HG03565 (cell line): ENCODE measurements at regions not wholly inside any gene's neighbourhood (a gene's known extent, or its start where the extent isn't known, plus 50 kb on each side); places are given as distances from the start of the nearest gene placed in this dataset.
A peak's percentile ranks its signal among the peaks of the same experiment; 100 is the strongest.
"Not testable (repeated sequence)": the region's sequence is repeated elsewhere in the genome, so short reads cannot be mapped to it uniquely, and the experiment has no call there.

Source experiments
- ATAC-seq: cut with Tn5 transposase; IDR thresholded peaks from one replicate; pipeline ENCODE4 v1.9.1; 2021; ENCODE audit warnings: mild to moderate bottlenecking, moderate library complexity; ENCODE audit not compliant: unreplicated experiment

DNA sequence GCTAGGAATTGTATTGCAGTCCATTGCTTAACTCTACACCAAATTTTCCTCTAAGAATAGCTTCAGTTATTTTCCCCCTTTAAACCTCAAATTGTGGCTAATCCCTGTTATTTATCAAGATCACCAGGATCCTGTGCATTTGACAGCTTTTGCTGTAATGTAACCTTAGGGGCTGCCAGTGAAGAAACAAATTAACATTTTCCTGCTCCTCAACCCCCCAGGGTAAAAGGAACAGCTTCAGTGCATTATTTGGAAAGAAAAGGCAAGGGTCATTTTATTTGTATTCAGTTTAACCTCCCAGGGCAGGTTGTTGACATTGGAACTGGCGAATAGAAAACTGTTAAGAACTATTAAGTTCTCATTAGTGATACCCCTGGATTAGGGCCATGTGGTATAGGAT lies 57.0 kb downstream of the PCDH20 start:
- no peak for ATAC-seq

DNA sequence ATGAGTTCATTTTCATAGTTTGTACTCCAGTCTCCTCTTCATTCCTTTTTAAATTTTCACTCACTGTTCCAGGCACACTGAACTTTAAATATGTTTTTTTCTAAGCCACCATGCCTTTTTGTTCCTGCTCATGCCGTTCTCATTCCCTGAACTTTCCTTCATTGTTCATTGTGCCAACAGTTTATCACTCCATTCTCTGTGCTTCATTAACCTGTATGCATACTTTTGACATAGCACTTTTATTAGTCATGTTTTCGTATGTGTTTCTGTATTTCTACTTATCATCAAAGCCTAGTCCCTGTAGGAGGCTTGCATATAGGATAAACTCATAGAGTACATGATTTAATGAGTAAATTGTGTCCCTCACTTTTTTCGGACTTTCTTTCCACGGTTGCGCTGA lies 65.3 kb downstream of the PCDH20 start:
- no peak for ATAC-seq

DNA sequence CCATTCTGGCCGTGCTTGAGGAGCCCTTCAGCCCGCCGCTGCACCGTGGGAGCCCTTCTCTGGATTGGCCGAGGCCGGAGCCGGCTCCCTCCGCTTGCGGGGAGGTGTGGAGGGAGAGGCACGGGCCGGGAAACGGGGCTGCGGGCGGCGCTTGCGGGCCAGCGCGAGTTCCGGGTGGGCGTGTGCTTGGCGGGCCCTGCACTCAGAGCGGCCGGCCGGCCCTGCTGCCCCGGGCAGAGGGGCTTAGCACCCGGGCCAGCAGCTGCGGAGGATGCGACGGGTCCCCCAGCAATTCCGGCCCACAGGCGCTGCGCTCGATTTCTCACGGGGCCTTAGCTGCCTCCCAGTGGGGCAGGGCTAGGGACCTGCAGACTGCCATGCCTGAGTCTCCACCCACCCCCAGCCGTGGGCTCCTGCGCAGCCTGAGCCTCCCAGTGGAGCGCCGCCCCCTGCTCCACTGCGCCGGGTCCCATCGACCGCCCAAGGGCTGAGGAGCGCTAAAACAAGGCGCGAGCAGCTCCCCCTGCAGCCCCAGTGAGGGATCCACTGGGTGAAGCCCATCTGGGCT lies 76.5 kb downstream of the PCDH20 start:
- ATAC-seq = no peak

DNA sequence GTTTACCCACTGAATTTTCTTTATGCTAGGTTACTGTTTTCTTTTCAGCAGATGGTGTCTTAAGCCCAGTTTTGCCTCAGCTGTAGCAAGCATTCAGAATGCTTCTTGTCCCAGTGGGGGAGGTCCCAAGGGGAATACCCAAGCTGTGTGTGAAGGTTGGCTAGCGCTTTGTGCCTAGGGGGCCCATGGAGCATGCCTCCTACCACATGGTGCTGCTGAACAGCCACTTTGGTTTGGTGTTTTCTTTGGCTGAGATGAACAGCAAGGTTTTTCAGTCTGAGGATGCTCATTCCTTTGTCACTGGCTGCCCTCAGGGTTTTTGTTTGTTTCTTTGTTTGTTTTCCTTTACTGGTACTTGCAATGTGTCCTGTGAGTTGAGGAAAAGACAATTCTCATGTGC lies 99.0 kb downstream of the PCDH20 start:
- ATAC-seq = no peak

DNA sequence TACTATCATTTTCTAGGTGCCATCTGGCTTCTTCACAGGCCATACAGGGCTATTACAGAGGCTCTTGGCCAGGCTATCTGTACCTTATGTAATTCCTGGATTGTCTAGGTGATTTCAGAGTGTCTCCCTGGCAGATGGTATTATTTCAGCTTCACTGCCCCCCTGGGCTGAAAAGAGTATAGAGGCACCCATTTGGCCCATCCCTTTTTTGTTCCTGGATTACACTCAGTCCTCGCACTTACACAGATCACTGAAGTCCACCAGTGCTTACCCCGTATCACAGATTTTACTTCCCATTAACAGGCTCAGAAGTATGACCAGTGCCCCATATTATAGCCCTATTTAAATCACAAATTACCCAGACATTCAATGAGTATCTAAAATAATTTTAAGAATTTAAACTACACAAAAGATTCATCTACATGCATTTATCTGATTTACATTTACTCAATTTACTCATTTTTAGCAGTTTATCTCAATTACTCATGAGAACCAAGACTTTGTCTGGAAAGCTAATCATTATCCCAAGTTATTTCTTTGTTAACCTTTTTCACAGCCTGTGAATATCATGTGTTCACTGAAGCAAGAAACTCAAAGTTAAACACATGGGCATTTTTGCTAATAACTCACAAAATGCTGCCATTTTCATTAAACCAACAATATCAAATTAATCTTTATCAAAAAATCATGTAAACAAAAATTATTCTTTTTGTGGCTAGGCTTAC lies 121.0 kb downstream of the PCDH20 start:
- no peak for ATAC-seq

DNA sequence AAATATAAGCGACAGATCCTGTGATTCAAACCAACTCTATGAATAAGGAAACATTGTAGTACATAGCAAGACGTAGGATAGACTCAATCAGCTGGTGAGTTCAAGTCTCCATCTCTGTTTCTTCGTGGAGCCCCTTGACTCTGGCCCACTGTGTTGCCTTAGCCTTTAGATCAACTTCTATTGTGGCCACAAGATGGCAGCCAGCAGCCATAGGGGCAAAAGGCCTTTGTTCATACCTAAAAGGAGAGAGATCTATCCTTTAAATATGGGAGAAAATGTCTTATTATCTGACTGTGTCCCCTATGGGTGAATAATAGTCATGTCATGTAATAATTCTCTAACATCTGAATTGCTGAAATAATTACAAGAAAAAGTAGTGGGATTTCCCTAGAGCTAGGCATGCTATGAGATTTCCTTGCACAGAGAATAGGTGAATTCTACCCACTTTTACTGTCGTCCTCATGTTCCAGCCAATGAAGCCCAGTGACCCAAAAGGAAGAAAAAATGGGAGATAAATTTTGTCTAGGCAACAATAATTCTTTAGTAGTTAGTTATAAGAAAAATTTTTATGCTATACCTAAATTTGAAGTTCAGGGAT lies 129.4 kb downstream of the PCDH20 start:
- no peak for ATAC-seq

DNA sequence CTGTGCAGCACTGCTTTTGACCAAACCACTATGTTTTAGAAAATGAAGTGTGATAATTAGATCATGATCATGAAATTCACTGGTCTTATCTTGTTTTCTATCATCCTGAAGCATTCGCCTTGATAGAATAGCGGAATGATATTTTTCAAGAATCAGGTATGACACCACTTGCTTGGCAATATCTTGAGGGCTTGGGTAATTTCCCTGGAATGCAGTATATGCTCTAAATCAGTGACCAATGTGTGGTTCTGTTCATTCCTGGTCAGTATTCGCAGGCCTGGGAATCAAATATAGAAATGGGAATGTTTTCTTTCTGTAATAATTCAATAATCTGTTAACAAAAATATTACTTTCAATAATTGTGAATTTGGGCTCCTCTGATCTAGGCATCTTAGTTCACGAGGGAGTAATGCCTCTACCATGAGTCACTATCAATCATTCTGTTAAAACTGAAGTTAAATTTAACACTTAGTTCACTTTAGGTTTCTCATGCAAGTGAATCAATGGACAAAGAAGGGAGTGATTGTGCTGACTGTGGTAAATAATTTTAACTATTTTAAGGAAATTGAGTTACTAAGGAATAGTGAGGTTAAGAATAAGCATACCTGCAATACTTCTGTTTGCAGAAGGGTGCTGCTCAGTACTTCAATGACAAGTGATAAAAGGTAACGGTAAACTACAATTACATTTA lies 137.9 kb downstream of the PCDH20 start:
- no peak for ATAC-seq

DNA sequence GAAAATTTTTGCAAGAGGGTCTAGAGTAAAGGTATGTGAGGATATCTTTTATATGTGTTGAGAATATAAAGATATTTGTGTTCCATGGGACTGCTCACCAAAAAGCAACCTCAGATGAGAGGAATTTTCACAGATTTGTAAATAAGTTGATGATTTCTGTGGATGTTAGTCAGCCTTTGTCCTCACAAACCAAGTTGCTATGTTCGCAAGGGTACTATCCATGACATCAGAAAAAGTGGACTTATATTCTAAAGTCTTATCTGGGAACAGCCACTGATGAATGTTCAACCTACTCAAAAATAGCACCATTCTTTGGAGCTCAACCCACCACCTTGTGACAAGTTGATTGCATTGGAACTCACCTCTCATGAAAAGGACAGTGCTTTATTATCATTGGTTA lies 138.6 kb downstream of the PCDH20 start:
- no peak for ATAC-seq

DNA sequence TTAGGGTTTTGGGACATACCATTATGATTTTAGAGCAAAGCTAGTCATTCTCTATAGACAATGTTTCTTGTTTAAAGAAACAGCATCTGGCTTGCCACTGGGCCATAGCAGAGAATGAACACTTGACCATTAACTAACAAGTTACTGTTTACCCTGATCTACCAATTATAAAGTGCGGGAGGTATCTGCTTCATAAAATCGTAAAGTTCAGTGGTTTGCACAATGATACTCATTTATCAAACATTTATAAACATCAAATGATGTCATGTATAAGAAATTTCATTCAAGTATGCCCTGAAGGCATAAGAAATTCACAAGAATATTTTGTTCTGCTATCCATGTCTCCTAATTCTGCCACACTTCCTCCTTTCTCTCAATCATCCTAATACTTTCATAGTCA lies 139.2 kb downstream of the PCDH20 start:
- no peak for ATAC-seq

DNA sequence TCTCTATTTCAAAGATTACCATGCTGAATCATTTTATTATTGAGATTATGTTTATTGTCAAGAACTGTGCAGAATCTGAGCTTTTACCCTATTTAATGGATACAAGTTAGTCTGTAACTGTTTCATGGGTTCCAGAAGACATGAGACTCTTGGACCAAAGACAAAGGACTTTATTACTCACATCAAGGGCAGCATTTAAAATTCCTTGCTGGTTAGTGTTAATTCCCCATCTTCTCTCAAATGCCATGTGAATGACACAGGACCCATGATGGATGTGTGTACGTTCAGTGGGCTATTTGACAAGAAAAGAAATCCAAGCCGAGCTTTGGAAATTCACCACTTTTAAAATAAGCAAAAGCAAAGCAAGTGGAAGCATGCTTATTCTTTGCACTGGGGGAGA lies 139.9 kb downstream of the PCDH20 start:
- ATAC-seq = no peak

DNA sequence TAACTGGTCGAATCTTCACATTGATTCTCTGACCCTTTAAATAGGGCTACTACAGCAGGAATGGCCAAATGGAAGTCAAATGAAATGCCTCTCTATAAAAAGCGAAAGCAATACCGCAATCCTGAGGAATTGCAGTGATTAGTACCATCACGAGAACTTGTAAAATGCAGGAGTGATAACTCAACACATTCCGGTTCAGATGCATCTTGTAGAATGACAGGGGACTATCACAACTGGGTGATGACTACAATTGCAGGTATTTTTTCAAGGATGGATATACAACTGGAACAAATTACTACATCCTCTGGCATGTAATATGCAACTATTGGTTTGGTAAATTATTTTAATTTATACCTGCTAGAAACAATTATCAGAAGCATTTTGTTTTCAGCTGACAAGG lies 140.4 kb downstream of the PCDH20 start:
- no peak for ATAC-seq

DNA sequence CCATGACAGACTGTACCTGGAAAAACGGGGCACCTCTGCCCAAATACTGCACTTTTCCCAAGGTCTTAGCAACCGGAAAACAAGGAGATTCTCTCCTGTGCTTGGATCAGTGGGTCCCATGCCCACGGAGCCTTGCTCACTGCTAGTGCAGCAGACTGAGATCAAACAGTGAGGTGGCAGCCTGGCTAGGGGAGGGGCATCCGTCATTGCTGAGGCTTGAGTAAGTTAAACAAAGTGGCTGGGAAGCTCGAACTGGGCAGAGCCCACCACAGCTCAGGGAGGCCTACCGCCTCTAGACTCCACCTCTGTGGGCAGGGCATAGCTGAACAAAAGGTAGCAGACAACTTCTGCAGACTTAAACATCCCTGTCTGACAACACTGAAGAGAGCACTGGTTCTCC lies 148.8 kb downstream of the PCDH20 start:
- not testable (repeated sequence) for ATAC-seq

DNA sequence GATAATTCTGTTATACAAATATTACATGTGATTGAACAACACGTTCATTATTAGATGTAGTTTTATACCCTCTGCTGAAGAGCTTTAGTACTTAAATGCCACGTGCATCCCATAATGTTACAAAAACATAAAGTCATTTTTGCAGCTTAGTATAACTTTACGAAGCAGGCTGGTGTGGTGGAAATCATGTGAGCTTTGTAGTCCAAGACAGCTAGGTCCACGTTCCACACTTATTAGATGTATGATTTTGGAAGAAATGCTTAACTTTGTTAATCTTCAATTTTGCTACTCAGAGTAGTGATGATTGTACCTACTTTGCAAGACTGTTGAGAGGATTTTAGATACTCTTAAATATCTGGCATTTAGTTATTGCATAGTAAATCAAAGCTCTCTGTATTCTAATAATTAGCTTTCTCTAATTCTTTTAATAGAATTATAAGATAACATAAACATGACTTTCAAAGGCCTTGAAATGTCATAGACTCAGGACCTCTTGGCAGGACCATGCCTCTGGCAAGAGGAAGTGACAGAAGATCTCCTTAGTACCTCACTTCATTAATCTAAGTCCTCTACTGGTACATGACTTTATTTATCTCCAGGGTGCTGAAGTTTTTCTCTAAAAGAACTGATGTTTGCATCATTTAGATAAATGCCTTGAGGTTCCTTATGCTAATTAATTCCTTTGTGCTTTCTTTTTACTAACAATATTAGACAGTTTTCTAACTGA lies 153.7 kb downstream of the PCDH20 start:
- no peak for ATAC-seq

DNA sequence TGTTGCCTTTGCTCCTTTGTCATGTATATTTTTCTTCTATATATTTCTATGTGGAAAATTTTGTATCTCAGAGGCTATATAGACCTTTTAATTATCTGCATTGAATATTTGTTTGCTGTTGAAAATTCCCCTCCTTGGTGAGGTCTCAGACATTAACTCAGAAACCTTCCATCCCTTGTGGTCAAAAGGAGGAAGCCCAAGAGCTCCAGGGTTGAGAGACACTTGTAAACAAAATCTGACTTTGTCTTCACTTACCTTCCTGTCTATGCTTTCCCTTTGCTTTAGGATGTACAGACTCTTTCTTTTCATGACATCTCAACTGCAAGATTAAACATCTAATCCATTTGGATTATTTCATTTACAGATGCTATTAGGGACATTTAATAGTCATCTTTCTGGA lies 157.5 kb downstream of the PCDH20 start:
- peak; percentile 51 for ATAC-seq

DNA sequence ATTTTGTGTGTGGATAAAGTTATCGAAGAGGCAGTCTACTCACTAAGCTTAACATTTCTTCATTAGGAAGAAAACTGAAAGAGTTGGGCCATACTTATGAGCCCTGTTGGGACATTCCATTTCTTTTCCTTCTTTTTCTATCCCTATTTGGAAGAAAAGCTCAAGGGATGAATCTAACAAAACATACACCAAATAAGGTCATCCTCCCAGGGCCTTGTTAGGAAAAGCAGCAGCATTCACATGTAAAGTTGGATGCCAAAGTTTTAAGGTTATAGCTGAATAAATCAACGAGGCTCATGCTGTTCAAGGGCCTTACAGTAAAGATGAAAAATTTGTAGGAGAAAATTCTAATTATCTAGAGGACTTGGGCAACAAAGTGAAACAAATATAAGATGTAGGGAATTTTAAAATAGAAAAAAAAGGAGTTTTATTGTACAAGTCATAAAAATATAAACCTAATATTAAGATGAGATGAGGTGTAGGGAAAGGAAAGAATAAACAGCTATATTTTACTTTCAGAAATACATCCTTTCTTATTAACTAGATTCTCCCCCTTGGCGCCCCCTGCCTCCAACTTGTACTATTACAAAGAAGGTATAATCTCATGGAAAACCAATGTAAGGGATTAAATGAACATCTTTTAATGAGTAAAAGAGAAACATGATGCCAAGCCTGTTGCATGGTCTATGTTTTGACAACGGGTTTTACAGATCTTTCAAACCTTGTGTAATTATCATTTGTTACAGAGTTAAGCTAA lies 160.4 kb downstream of the PCDH20 start:
- ATAC-seq = no peak

DNA sequence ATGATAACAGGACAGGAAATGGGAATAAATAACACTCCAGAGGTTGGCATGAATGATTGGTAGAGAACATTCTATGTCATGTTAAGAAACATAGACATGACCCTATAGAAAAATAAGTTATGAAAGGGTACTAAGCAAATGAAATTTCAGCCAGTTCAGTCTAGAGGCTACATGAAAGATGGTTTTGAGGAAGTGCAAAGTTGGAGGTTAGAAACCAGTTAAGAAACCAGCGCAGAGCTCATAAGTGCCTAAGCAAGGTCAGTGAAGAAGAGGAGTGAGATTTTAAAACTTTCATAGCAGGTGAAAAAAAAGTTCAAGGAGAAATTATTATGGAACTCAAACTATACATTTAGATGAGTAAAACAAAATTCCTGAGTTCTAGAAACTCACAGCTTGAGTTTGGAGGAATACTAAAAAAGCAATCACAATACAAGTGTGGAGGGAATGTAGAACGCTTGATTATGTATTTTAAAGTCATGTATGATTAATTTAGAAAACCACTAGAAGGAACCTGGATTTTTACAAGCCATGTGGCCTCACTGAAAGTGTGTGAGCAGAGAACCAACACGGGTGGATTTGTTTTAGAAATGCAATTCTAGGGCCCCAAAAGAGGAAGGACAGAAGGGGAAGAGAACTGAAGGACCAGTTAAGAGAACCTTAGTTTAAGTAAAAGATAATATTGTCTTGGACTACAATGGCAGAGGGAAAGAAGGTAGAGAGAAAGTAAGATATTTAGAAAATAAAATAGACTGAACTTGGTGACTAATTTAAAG lies 162.4 kb downstream of the PCDH20 start:
- peak; percentile 81 for ATAC-seq

DNA sequence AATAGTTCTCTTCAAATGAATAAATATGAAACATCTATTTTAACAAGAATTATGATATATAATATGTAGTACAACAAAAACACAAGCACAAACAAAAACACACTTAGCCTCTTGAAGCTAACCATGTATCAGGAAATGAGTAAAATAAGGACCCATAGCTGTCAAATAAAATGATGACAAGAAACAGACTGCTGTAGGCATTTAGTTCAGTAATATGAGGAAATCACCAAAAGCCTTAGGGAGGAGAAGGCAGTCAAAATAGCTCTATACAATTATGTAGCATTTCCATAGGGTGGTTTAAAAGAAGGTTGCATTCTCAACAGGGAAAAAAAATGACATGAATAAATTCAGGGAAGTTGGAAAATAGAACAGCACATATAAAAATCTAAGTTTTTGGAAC lies 163.4 kb downstream of the PCDH20 start:
- no peak for ATAC-seq

DNA sequence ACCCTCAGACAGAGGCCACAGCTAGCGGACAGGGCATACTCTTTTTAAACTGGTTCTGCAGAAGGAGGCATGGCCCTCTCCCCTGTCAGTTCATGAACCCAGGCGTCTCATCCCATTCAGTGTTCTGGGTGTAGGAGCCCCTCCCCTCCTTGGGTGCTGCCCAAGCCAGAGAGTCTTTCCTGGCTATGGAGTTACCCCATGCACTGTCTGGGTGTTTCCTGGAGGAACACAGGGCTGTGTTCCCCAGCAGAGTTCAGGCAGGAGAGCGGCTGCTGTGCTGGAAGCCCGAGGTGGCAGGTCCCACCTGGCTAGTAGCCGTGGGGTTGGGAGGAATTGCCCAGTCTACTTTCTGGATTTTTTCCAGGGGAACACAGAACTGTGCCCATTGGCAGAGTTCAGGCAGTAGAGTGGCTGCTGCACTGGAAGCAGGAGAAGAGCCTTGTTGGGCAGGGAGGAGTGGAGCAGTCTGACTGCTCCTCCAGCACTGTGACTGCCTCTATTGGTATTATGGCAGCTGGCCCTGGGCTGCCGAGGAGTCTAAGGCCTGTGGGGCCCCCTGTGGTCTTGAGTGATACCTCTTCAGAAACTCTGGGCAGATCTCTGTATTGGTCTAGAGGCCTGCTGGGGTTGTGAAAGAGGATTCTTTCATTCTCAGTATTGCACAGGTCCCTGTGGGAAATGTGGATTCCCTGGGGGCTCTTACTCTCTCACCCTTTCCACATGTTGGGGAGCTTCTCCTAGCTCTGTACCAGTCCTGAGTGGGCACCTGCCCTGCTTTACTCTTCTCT lies 168.3 kb downstream of the PCDH20 start:
- peak; percentile 84 for ATAC-seq

DNA sequence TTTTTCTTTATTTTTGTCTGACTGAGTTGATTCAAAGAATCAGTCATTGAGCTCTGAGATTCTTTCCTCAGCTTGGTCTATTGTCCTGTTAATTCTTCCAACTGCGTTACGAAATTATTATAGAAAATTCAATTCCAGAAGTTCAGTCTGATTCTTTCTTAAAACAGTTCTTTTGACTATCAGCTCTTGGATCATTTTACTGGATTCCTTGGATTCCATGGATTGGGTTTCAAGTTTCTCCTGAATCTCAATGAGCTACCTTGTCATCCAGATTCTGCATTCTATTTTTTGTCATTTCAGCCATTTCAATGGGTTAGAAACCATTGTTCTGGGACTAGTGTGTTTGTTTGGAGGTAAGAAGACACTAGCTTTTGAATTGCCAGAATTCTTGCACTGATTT lies 169.3 kb downstream of the PCDH20 start:
- no peak for ATAC-seq
